ENCODE measurements at regions not wholly inside any gene's neighbourhood (a gene's known extent, or its start where the extent isn't known, plus 50 kb on each side); places are given as distances from the start of the nearest gene placed in this dataset.

GRCh38 chr5:121138952-121139351 is 674.9 kb downstream of the PRR16 start:
- Histone ChIP-seq H3K23ac (ENCODE audit: low read depth, low read length) (no peak overlapping the region), H2AK5ac (ENCODE audit: low read depth, low read length) (no peak overlapping the region), H2AK9ac (replicated peaks; ENCODE audit: low read depth, low read length, poor library complexity) (no peak overlapping the region), H3K4me3 (ENCODE audit: insufficient read depth, low read depth, low read length) (no peak overlapping the region), H3K56ac (ENCODE audit: extremely low read depth, insufficient read depth, low read length) (no peak overlapping the region), H3K9ac (ENCODE audit: low read depth, low read length) (no peak overlapping the region), H3K36me3 (ENCODE audit: control insufficient read depth, insufficient read depth, low read length) (no peaks in the 10 kb centered on the region), H3K4me2 (ENCODE audit: low read depth, low read length) (no peak overlapping the region), H3K27me3 (ENCODE audit: control insufficient read depth, insufficient read depth, low read length) (no peaks in the 10 kb centered on the region), H2BK120ac (ENCODE audit: low read depth, low read length) (no peak overlapping the region), H2BK15ac (ENCODE audit: low read depth, low read length) (no peak overlapping the region), H2BK20ac (ENCODE audit: low read depth, low read length) (no peak overlapping the region), H2AFZ (replicated peaks; ENCODE audit: low read length, poor library complexity) (no peak overlapping the region), H3K14ac (replicated peaks; ENCODE audit: low read depth, low read length) (no peak overlapping the region), H3K4me1 (ENCODE audit: control insufficient read depth, insufficient read depth, low read length) (no peaks in the 10 kb centered on the region), H3K9me1 (ENCODE audit: insufficient read depth, low read length) (no peaks in the 10 kb centered on the region), H4K91ac (ENCODE audit: insufficient read depth, low read depth, low read length) (no peak overlapping the region), H3K4ac (ENCODE audit: low read depth, low read length) (no peak overlapping the region), H4K20me1 (ENCODE audit: insufficient read depth, low read length) (no peaks in the 10 kb centered on the region), H3K79me1 (ENCODE audit: low read depth in 1 of 2, low read length in 2 of 2) (no peaks in the 10 kb centered on the region), H4K8ac (ENCODE audit: low read depth in 2 of 2, low read length in 2 of 2) (no peak overlapping the region), H2BK5ac (ENCODE audit: low read depth, low read length, poor library complexity, severe bottlenecking) (no peak overlapping the region), H3K9me3 (ENCODE audit: control insufficient read depth, insufficient read depth, low read length) (no peaks in the 10 kb centered on the region), H3K27ac (ENCODE audit: insufficient read depth, low read length) (no peak overlapping the region), H3K18ac (ENCODE audit: low read depth, low read length) (no peak overlapping the region), H4K5ac (ENCODE audit: low read depth, low read length) (no peak overlapping the region)
- no CpG with 5 or more reads among the region's 1 CpG for WGBS, 2 experiments (ENCODE audit: extremely low coverage in 2 of 2, insufficient read length in 1 of 2)
- POLR2A ChIA-PET (ENCODE audit: unreplicated experiment): no interaction called here
- ATAC-seq (ENCODE audit: low read depth): no peak
- dilution Hi-C loops (cut with HindIII; ENCODE audit: low sequenced_read_pairs, unreplicated experiment): no loop called here
- CTCF ChIA-PET: no interaction called here
- BruUV-seq (replicated peaks): no TSS peak
- in situ Hi-C loops (cut with MboI; ENCODE audit: low sequenced_read_pairs): no loop called here
- TF ChIP-seq, protein P1, sequence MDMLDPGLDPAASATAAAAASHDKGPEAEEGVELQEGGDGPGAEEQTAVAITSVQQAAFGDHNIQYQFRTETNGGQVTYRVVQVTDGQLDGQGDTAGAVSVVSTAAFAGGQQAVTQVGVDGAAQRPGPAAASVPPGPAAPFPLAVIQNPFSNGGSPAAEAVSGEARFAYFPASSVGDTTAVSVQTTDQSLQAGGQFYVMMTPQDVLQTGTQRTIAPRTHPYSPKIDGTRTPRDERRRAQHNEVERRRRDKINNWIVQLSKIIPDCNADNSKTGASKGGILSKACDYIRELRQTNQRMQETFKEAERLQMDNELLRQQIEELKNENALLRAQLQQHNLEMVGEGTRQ (IDR thresholded peaks at IDR 0.05; ENCODE audit: low read depth, low read length): no peak
- TF ChIP-seq, protein P2, sequence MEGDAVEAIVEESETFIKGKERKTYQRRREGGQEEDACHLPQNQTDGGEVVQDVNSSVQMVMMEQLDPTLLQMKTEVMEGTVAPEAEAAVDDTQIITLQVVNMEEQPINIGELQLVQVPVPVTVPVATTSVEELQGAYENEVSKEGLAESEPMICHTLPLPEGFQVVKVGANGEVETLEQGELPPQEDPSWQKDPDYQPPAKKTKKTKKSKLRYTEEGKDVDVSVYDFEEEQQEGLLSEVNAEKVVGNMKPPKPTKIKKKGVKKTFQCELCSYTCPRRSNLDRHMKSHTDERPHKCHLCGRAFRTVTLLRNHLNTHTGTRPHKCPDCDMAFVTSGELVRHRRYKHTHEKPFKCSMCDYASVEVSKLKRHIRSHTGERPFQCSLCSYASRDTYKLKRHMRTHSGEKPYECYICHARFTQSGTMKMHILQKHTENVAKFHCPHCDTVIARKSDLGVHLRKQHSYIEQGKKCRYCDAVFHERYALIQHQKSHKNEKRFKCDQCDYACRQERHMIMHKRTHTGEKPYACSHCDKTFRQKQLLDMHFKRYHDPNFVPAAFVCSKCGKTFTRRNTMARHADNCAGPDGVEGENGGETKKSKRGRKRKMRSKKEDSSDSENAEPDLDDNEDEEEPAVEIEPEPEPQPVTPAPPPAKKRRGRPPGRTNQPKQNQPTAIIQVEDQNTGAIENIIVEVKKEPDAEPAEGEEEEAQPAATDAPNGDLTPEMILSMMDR (conservative IDR thresholded peaks at IDR 0.05; ENCODE audit: low read depth, low read length): no peak
- TF ChIP-seq, protein P3, sequence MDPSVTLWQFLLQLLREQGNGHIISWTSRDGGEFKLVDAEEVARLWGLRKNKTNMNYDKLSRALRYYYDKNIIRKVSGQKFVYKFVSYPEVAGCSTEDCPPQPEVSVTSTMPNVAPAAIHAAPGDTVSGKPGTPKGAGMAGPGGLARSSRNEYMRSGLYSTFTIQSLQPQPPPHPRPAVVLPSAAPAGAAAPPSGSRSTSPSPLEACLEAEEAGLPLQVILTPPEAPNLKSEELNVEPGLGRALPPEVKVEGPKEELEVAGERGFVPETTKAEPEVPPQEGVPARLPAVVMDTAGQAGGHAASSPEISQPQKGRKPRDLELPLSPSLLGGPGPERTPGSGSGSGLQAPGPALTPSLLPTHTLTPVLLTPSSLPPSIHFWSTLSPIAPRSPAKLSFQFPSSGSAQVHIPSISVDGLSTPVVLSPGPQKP (IDR thresholded peaks at IDR 0.05; ENCODE audit: borderline replicate concordance, low read depth, low read length): no peak
- TF ChIP-seq SMC3 (IDR thresholded peaks at IDR 0.05; ENCODE audit: low read depth, low read length) (no peak), RFX5 (IDR thresholded peaks at IDR 0.05; ENCODE audit: low read depth, low read length) (no peak), FOS (IDR thresholded peaks at IDR 0.05; ENCODE audit: low read depth, low read length) (no peak), MAFK (IDR thresholded peaks at IDR 0.05; ENCODE audit: low read depth, low read length) (no peak), CHD1 (IDR thresholded peaks at IDR 0.05; ENCODE audit: low read depth, low read length) (no peak), RAD21 (IDR thresholded peaks at IDR 0.05; ENCODE audit: low read length) (no peak), MAZ (IDR thresholded peaks at IDR 0.05; ENCODE audit: borderline replicate concordance, low read depth, low read length) (no peak), POLR2A (IDR thresholded peaks at IDR 0.05; ENCODE audit: low read depth, low read length) (no peak), RCOR1 (IDR thresholded peaks at IDR 0.05; ENCODE audit: insufficient replicate concordance, low read length) (no peak), BHLHE40 (IDR thresholded peaks at IDR 0.05; ENCODE audit: low read depth, low read length) (no peak), NFE2L2 (IDR thresholded peaks at IDR 0.05; ENCODE audit: low read depth, low read length) (no peak), MXI1 (IDR thresholded peaks at IDR 0.05; ENCODE audit: borderline replicate concordance, low read depth, low read length) (no peak), CEBPB (IDR thresholded peaks at IDR 0.05; ENCODE audit: low read depth, low read length) (no peak)
- DNase-seq: no peak
- intact Hi-C loops (cut with micrococcal nuclease): no loop called here

All from IMR-90 (cell line).